H1 (cell line): ENCODE measurements at regions not wholly inside any gene's neighbourhood (a gene's known extent, or its start where the extent isn't known, plus 50 kb on each side); places are given as distances from the start of the nearest gene placed in this dataset.

Experiments
- CTCF ChIA-PET: fragments of 300-600 bp; sonication (Branson Sonifier 250); formaldehyde crosslinking; loops from one replicate; lab custom pipeline; 2021; ENCODE audit not compliant: partially characterized antibody; lab: Charles Lee
- POLR2A ChIA-PET: fragments of 300-600 bp; sonication (Branson Sonifier 250); formaldehyde crosslinking; loops from one replicate; lab custom pipeline; 2021; ENCODE audit warnings: inconsistent platforms; ENCODE audit not compliant: partially characterized antibody; lab: Charles Lee
- DNase-seq, 2 experiments: peaks; one replicate each; pipeline versions ENCODE4 v3.0.0 to v3.0.0-alpha.2; 2010 to 2022; ENCODE audit warnings: low spot score in 2 of 2, low read depth in 1 of 2, mixed read lengths in 1 of 2
- FAIRE-seq: peaks from 2 replicates; lab custom pipeline; 2011; peaks lifted over from hg19 to GRCh38; lab: Jason Lieb, UNC
- H2AFZ ChIP-seq: 2 replicates; pipeline ENCODE4 v1.8.1; 2012; ENCODE audit warnings: low read length, inconsistent platforms
- H2AK5ac ChIP-seq: 2 replicates; pipeline ENCODE4 v1.6.1; 2013; ENCODE audit warnings: low read depth, low read length
- H2BK120ac ChIP-seq: replicated peaks from 2 replicates; pipeline ENCODE3; 2013; ENCODE audit warnings: low read depth, low read length, inconsistent platforms
- H2BK12ac ChIP-seq: 2 replicates; pipeline ENCODE4 v1.6.1; 2013; ENCODE audit warnings: low read depth, low read length
- H2BK15ac ChIP-seq: 2 replicates; pipeline ENCODE4 v1.6.1; 2013; ENCODE audit warnings: low read length
- H2BK20ac ChIP-seq: 2 replicates; pipeline ENCODE4 v1.6.1; 2013; ENCODE audit warnings: low read length
- H2BK5ac ChIP-seq: 2 replicates; pipeline ENCODE4 v1.6.1; 2013; ENCODE audit warnings: low read depth, low read length
- H3K14ac ChIP-seq: 2 replicates; pipeline ENCODE4 v1.6.1; 2013; ENCODE audit warnings: inconsistent platforms; ENCODE audit not compliant: insufficient read length
- H3K18ac ChIP-seq: 2 replicates; pipeline ENCODE4 v1.6.1; 2013; ENCODE audit warnings: low read length; ENCODE audit errors: extremely low read depth
- H3K23ac ChIP-seq: 2 replicates; pipeline ENCODE4 v1.6.1; 2013; ENCODE audit warnings: inconsistent platforms; ENCODE audit not compliant: insufficient read length
- H3K23me2 ChIP-seq: 2 replicates; pipeline ENCODE4 v1.6.1; 2013; ENCODE audit warnings: low read depth, low read length
- H3K27ac ChIP-seq: 2 replicates; pipeline ENCODE4 v1.6.1; 2011; ENCODE audit warnings: low read depth, low read length, inconsistent platforms
- H3K27me3 ChIP-seq, 4 experiments: replicated peaks in 1 of 4; 1 replicate in 1 of 4; 2 replicates in 3 of 4; pipeline versions ENCODE4 v1.6.1 to v1.8.1; 2011 to 2013; ENCODE audit warnings: low read length in 3 of 4, mild to moderate bottlenecking in 3 of 4, inconsistent platforms in 2 of 4, mixed read lengths in 2 of 4, moderate library complexity in 1 of 4; ENCODE audit not compliant: control insufficient read depth in 3 of 4, insufficient read depth in 3 of 4; ENCODE audit errors: extremely low read depth in 1 of 4
- H3K36me3 ChIP-seq, 4 experiments: 2 replicates each; pipeline versions ENCODE4 v1.6.1 to v1.8.1; 2011 to 2013; ENCODE audit warnings: mild to moderate bottlenecking in 4 of 4, low read length in 3 of 4, moderate library complexity in 2 of 4, control low read depth in 1 of 4, inconsistent platforms in 1 of 4; ENCODE audit not compliant: insufficient read depth in 4 of 4, control insufficient read depth in 2 of 4
- H3K4ac ChIP-seq: replicated peaks from 2 replicates; pipeline ENCODE3; 2013; ENCODE audit warnings: low read length, low read depth, mixed read lengths, inconsistent platforms; ENCODE audit not compliant: insufficient read length
- H3K4me1 ChIP-seq, 4 experiments: replicated peaks in 1 of 4; 1 replicate in 1 of 4; 2 replicates in 3 of 4; pipeline versions ENCODE4 v1.6.1 to v1.8.1; 2011 to 2013; ENCODE audit warnings: low read length in 3 of 4, inconsistent platforms in 2 of 4, mixed read lengths in 1 of 4; ENCODE audit not compliant: insufficient read depth in 4 of 4, control insufficient read depth in 3 of 4
- H3K4me2 ChIP-seq, 2 experiments: 2 replicates each; pipeline versions ENCODE4 v1.6.1 to v1.8.1; 2011 to 2013; ENCODE audit warnings: low read depth in 2 of 2, low read length in 2 of 2, control low read depth in 1 of 2, inconsistent platforms in 1 of 2, mild to moderate bottlenecking in 1 of 2; ENCODE audit not compliant: insufficient read depth in 1 of 2
- H3K4me3 ChIP-seq, 4 experiments: fragments of 200-600, 300-600 bp in 1 of 4; sonication (generic), shearing (Covaris generic), sonication (Bioruptor Twin) in 1 of 4; 2 replicates each; pipeline versions ENCODE4 v1.5.1 to v1.8.1; 2011 to 2016; ENCODE audit warnings: low read length in 4 of 4, low read depth in 3 of 4, control low read depth in 2 of 4, inconsistent platforms in 2 of 4, mild to moderate bottlenecking in 2 of 4, mixed read lengths in 1 of 4, moderate library complexity in 1 of 4; ENCODE audit not compliant: insufficient read depth in 2 of 4; ENCODE audit errors: extremely low read depth in 1 of 4
- H3K56ac ChIP-seq: replicated peaks from 2 replicates; pipeline ENCODE3; 2013; ENCODE audit warnings: low read depth, mild to moderate bottlenecking, mixed read lengths, low read length, inconsistent platforms; ENCODE audit not compliant: insufficient read length
- H3K79me1 ChIP-seq: 2 replicates; pipeline ENCODE4 v1.6.1; 2013; ENCODE audit warnings: low read depth, low read length, control low read depth
- H3K79me2 ChIP-seq, 2 experiments: 2 replicates each; pipeline versions ENCODE4 v1.6.1 to v1.8.1; 2012 to 2013; ENCODE audit warnings: low read length in 2 of 2, mild to moderate bottlenecking in 2 of 2, inconsistent platforms in 1 of 2; ENCODE audit not compliant: insufficient read depth in 2 of 2, control insufficient read depth in 1 of 2
- H3K9ac ChIP-seq, 4 experiments: replicated peaks in 1 of 4; 1 replicate in 1 of 4; 2 replicates in 3 of 4; pipeline versions ENCODE4 v1.6.1 to v1.8.1; 2011 to 2013; ENCODE audit warnings: low read depth in 3 of 4, low read length in 3 of 4, control low read depth in 2 of 4, mild to moderate bottlenecking in 2 of 4, moderate library complexity in 2 of 4, inconsistent platforms in 1 of 4; ENCODE audit errors: extremely low read depth in 1 of 4
- H3K9me3 ChIP-seq, 2 experiments: 2 replicates each; pipeline versions ENCODE4 v1.6.1 to v1.8.1; 2012 to 2013; ENCODE audit warnings: mild to moderate bottlenecking in 2 of 2, moderate library complexity in 2 of 2, control low read depth in 1 of 2, inconsistent platforms in 1 of 2, low read depth in 1 of 2, low read length in 1 of 2, mixed read lengths in 1 of 2; ENCODE audit not compliant: insufficient read depth in 2 of 2
- H4K20me1 ChIP-seq, 2 experiments: replicated peaks in 1 of 2; 2 replicates each; pipeline versions ENCODE3 to v1.8.1; 2011 to 2013; ENCODE audit warnings: inconsistent platforms in 2 of 2, low read length in 2 of 2, mild to moderate bottlenecking in 1 of 2; ENCODE audit not compliant: insufficient read depth in 2 of 2, control insufficient read depth in 1 of 2
- H4K5ac ChIP-seq: 2 replicates; pipeline ENCODE4 v1.6.1; 2013; ENCODE audit warnings: low read length, low read depth, mixed read lengths, inconsistent platforms; ENCODE audit not compliant: insufficient read length
- H4K8ac ChIP-seq: 2 replicates; pipeline ENCODE4 v1.8.0; 2013; ENCODE audit warnings: mild to moderate bottlenecking, moderate library complexity, low read length, inconsistent platforms; ENCODE audit not compliant: insufficient read depth; ENCODE audit errors: extremely low read depth
- H4K91ac ChIP-seq: replicated peaks from 2 replicates; pipeline ENCODE3; 2013; ENCODE audit warnings: low read length, mixed read lengths, inconsistent platforms; ENCODE audit not compliant: insufficient read length
- EGR1 ChIP-seq: IDR thresholded peaks from 2 replicates; pipeline ENCODE4 v1.6.1; 2011; ENCODE audit warnings: low read depth, low read length, borderline replicate concordance
- FOSL1 ChIP-seq: IDR thresholded peaks from 2 replicates; pipeline ENCODE4 v1.6.1; 2011; ENCODE audit warnings: mild to moderate bottlenecking, low read depth, low read length, moderate library complexity; ENCODE audit not compliant: insufficient read depth
- GTF2F1 ChIP-seq: IDR thresholded peaks from 2 replicates; pipeline ENCODE4 v1.6.1; 2012; ENCODE audit warnings: low read depth, low read length, improper control_type of control experiment, borderline replicate concordance
- HDAC2 ChIP-seq, 2 experiments: fragments of 300-600 bp in 1 of 2; sonication (generic) in 1 of 2; IDR thresholded peaks; 2 replicates each; pipeline ENCODE4 v1.6.1; 2011 to 2012; ENCODE audit warnings: low read depth in 2 of 2, low read length in 2 of 2, mild to moderate bottlenecking in 2 of 2, moderate library complexity in 2 of 2, borderline replicate concordance in 1 of 2, inconsistent platforms in 1 of 2
- HDAC6 ChIP-seq: IDR thresholded peaks from one replicate; pipeline ENCODE4 v1.7.1; 2012; ENCODE audit warnings: low read depth, mild to moderate bottlenecking, inconsistent platforms, low read length, moderate library complexity
- POLR2AphosphoS5 ChIP-seq: IDR thresholded peaks from 2 replicates; pipeline ENCODE4 v1.6.1; 2011; ENCODE audit warnings: low read depth, low read length
- RNF2 ChIP-seq: fragments of 200-900, 300-1000 bp; sonication (generic); IDR thresholded peaks from 2 replicates; pipeline ENCODE4 v1.7.1; 2016; ENCODE audit warnings: borderline replicate concordance, low read depth, mild to moderate bottlenecking, antibody characterized with exemption, low read length; ENCODE audit not compliant: poor library complexity, severe bottlenecking; ENCODE audit errors: missing control alignments
- SP1 ChIP-seq: IDR thresholded peaks from 2 replicates; pipeline ENCODE4 v1.6.1; 2011; ENCODE audit warnings: low read depth, low read length
- SP4 ChIP-seq: IDR thresholded peaks from 2 replicates; pipeline ENCODE4 v1.6.1; 2012; ENCODE audit warnings: low read length, inconsistent platforms
- TAF7 ChIP-seq: optimal IDR thresholded peaks from 2 replicates; pipeline ENCODE3; 2011; ENCODE audit warnings: low read depth, mild to moderate bottlenecking, inconsistent platforms, low read length, moderate library complexity, borderline replicate concordance
- TCF12 ChIP-seq: IDR thresholded peaks from 2 replicates; pipeline ENCODE4 v1.6.1; 2011; ENCODE audit warnings: low read depth, mild to moderate bottlenecking, low read length
- YY1 ChIP-seq: IDR thresholded peaks from 2 replicates; pipeline ENCODE4 v1.6.1; 2011; ENCODE audit warnings: low read depth, mild to moderate bottlenecking, low read length
- WGBS, 2 experiments: shearing (Covaris generic) in 1 of 2; methylation state at CpG; one replicate each; pipeline versions ENCODE4 v1.1.6 to v1.1.7; 2013 to 2015; ENCODE audit warnings: low lambda C conversion rate in 2 of 2, mixed read lengths in 2 of 2, inconsistent platforms in 1 of 2, low coverage in 1 of 2, missing lambda C conversion rate in 1 of 2; ENCODE audit not compliant: insufficient replicate concordance in 2 of 2, insufficient coverage in 1 of 2, insufficient read length in 1 of 2; ENCODE audit errors: extremely low coverage in 1 of 2, missing lambda C conversion rate in 1 of 2; 5-methylcytosine and 5-hydroxymethylcytosine counted together
- TF ChIP-seq, protein P1 (sequence below): IDR thresholded peaks from 2 replicates; pipeline ENCODE4 v1.6.1; 2012; ENCODE audit warnings: low read length, inconsistent platforms

- Histone ChIP-seq H2AK5ac (no peak overlapping the region), H3K9me3 (no peaks in the 10 kb centered on the region), H3K4me3 (no peak overlapping the region), H2AFZ (no peak overlapping the region), H2BK120ac (no peak overlapping the region), H3K9ac (no peak overlapping the region), H3K18ac (no peak overlapping the region), H3K79me1 (no peaks in the 10 kb centered on the region), H3K27me3 (no peaks in the 10 kb centered on the region), H3K23ac (no peak overlapping the region), H4K91ac (no peak overlapping the region), H3K4ac (no peak overlapping the region), H4K5ac (no peak overlapping the region), H3K23me2 (no peaks in the 10 kb centered on the region; the same call in 1 of the 2 replicates), H2BK20ac (0 out of 2 replicates have a peak overlapping the region, but pooled peaks have one; percentile 32), H3K27ac (no peak overlapping the region), H3K36me3 (no peaks in the 10 kb centered on the region), H3K4me1 (no peaks in the 10 kb centered on the region), H2BK12ac (no peak overlapping the region), H3K56ac (no peak overlapping the region), H3K79me2 (no peaks in the 10 kb centered on the region), H4K20me1 (no peaks in the 10 kb centered on the region), H2BK5ac (no peak overlapping the region), H4K8ac (no peak overlapping the region), H3K4me2 (no peak overlapping the region), H2BK15ac (no peak overlapping the region), H3K14ac (no peak overlapping the region)
- no peak for DNase-seq
- WGBS, 2 experiments, result 0% methylated on average over 1 of the region's 1 CpG; no CpG with 5 or more reads in 1 of the 2 experiments
- no peak for FAIRE-seq
- POLR2A ChIA-PET, result no interaction called here
- CTCF ChIA-PET, result interaction anchor here (0.6 to 2.0 kb wide), 3 partner anchors 9 to 105 kb away, joined by 3 to 6 read pairs (median 5); no protein-coding TSS in a partner anchor
- TF ChIP-seq POLR2AphosphoS5 (no peak), FOSL1 (no peak), YY1 (no peak), EGR1 (no peak), HDAC2 (IDR thresholded peaks at IDR 0.05; ENCODE audit: borderline replicate concordance in 1 of 2, low read depth in 2 of 2, low read length in 2 of 2) (no peak), SP1 (no peak), TCF12 (no peak), TAF7 (no peak), SP4 (no peak), HDAC6 (no peak), GTF2F1 (no peak), RNF2 (no peak)
- TF ChIP-seq, protein P1, sequence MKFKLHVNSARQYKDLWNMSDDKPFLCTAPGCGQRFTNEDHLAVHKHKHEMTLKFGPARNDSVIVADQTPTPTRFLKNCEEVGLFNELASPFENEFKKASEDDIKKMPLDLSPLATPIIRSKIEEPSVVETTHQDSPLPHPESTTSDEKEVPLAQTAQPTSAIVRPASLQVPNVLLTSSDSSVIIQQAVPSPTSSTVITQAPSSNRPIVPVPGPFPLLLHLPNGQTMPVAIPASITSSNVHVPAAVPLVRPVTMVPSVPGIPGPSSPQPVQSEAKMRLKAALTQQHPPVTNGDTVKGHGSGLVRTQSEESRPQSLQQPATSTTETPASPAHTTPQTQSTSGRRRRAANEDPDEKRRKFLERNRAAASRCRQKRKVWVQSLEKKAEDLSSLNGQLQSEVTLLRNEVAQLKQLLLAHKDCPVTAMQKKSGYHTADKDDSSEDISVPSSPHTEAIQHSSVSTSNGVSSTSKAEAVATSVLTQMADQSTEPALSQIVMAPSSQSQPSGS, result no peak
Observed at GRCh38 chr5:114201332-114201731, 160.5 kb upstream of the KCNN2 start.
